Natural killer cell (primary cell): ENCODE measurements at regions not wholly inside any gene's neighbourhood (a gene's known extent, or its start where the extent isn't known, plus 50 kb on each side); places are given as distances from the start of the nearest gene placed in this dataset.
A peak's percentile ranks its signal among the peaks of the same experiment; 100 is the strongest.
"Not testable (repeated sequence)": the region's sequence is repeated elsewhere in the genome, so short reads cannot be mapped to it uniquely, and the experiment has no call there.

Experiments used
- ATAC-seq, 3 donors: fragments of 150-1000 bp in 2 of 3; fragments of 200-7000 bp in 1 of 3; cut with Tn5 transposase; 1 replicate in 1 of 3; 2 replicates in 2 of 3; pipeline ENCODE4 v1.10.0; 2021; ENCODE audit warnings: mild to moderate bottlenecking in 2 of 3, moderate library complexity in 2 of 3
- DNase-seq, 2 donors: peaks; one replicate each; pipeline versions ENCODE4 v3.0.0 to v3.0.0-alpha.2; 2013 to 2021; ENCODE audit warnings: mixed read lengths in 1 of 2
- H3K27ac ChIP-seq: one replicate; pipeline ENCODE4 v1.5.1; 2013; ENCODE audit warnings: mild to moderate bottlenecking, low read length
- H3K27me3 ChIP-seq: one replicate; pipeline ENCODE4 v1.6.1; 2013; ENCODE audit warnings: low read length; ENCODE audit not compliant: control insufficient read depth, insufficient read depth
- H3K36me3 ChIP-seq: one replicate; pipeline ENCODE4 v1.6.1; 2013; ENCODE audit warnings: low read length; ENCODE audit not compliant: control insufficient read depth, insufficient read depth
- H3K4me1 ChIP-seq: one replicate; pipeline ENCODE4 v1.6.1; 2013; ENCODE audit warnings: low read length; ENCODE audit not compliant: control insufficient read depth, insufficient read depth
- H3K4me3 ChIP-seq: one replicate; pipeline ENCODE4 v1.5.1; 2013; ENCODE audit warnings: low read length
- H3K9me3 ChIP-seq: one replicate; pipeline ENCODE4 v1.6.1; 2013; ENCODE audit warnings: low read length; ENCODE audit not compliant: control insufficient read depth, insufficient read depth
- H3K27ac Mint-ChIP-seq, 2 donors: one replicate each; pipeline ENCODE4 v1.8.0; 2022; ENCODE audit warnings: mild to moderate bottlenecking in 2 of 2, mixed read lengths in 2 of 2, moderate library complexity in 1 of 2
- H3K27me3 Mint-ChIP-seq, 2 donors: one replicate each; pipeline ENCODE4 v1.8.0; 2022; ENCODE audit warnings: low read depth in 2 of 2, mixed read lengths in 2 of 2
- H3K36me3 Mint-ChIP-seq: one replicate; pipeline ENCODE4 v1.8.0; 2022; ENCODE audit warnings: mixed read lengths
- H3K4me1 Mint-ChIP-seq, 2 donors: one replicate each; pipeline ENCODE4 v1.8.0; 2022; ENCODE audit warnings: mixed read lengths in 2 of 2
- H3K4me3 Mint-ChIP-seq: one replicate; pipeline ENCODE4 v1.8.0; 2022; ENCODE audit warnings: mild to moderate bottlenecking, moderate library complexity, mixed read lengths
- H3K9me3 Mint-ChIP-seq, 2 donors: one replicate each; pipeline ENCODE4 v1.8.0; 2022; ENCODE audit warnings: mixed read lengths in 2 of 2
- WGBS: methylation state at CpG from one replicate; pipeline ENCODE4 v1.1.7; 2013; ENCODE audit warnings: missing lambda C conversion rate; ENCODE audit not compliant: insufficient coverage; 5-methylcytosine and 5-hydroxymethylcytosine counted together
- intact Hi-C: fragments of 100-400 bp; cut with micrococcal nuclease; formaldehyde crosslinking; loops from one replicate; pipeline ENCODE4 v1.14.2; 2022
- TF ChIP-seq, protein P1 (sequence below): fragments of 200-600 bp; IDR thresholded peaks from one replicate; pipeline ENCODE4 v1.8.0; 2022; ENCODE audit warnings: antibody characterized with exemption

DNA sequence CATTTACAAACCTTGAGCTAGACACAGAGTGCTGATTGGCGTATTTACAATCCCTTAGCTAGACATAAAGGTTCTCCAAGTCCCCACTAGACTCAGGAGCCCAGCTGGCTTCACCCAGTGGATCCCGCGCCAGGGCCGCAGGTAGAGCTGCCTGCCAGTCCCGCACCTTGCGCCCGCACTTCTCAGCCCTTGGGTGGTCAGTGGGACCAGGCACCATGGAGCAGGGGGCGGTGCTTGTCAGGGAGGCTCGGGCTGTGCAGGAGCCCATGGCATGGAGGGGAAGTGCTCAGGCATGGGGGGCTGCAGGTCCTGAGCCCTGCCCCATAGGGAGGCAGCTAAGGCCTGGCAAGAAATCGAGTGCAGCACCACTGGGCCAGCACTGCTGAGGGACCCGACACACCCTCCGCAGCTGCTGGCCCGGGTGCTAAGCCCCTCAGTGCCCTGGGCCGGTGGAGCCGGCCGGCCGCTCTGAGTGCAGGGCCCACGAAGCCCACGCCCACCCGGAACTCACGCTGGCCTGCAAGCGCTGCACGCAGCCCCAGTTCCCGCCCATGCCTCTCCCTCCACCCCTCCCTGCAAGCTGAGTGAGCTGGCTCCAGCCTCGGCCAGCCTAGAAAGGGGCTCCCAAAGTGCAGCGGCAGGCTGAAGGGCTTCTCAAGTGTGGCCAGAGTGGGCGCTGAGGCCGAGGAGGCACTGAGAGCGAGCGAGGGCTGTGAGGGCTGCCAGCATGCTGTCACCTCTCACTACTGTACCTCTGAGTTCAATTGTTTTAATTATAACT is 1213.9 kb downstream of the OTOL1 start:
- Histone ChIP-seq H3K4me3 (no peak overlapping the region), H3K36me3 (no peaks in the 10 kb centered on the region), H3K27ac (no peak overlapping the region), H3K27me3 (no peaks in the 10 kb centered on the region), H3K4me1 (no peaks in the 10 kb centered on the region), H3K9me3 (peaks cover 4% of the 10 kb centered on the region)
- TF ChIP-seq, protein P1, sequence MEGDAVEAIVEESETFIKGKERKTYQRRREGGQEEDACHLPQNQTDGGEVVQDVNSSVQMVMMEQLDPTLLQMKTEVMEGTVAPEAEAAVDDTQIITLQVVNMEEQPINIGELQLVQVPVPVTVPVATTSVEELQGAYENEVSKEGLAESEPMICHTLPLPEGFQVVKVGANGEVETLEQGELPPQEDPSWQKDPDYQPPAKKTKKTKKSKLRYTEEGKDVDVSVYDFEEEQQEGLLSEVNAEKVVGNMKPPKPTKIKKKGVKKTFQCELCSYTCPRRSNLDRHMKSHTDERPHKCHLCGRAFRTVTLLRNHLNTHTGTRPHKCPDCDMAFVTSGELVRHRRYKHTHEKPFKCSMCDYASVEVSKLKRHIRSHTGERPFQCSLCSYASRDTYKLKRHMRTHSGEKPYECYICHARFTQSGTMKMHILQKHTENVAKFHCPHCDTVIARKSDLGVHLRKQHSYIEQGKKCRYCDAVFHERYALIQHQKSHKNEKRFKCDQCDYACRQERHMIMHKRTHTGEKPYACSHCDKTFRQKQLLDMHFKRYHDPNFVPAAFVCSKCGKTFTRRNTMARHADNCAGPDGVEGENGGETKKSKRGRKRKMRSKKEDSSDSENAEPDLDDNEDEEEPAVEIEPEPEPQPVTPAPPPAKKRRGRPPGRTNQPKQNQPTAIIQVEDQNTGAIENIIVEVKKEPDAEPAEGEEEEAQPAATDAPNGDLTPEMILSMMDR = no peak
- intact Hi-C loops = no loop called here
- Mint-ChIP-seq H3K27me3 (no peaks in the 10 kb centered on the region), H3K4me3 (no peak overlapping the region), H3K9me3 (peaks cover 9 to 11% of the 10 kb centered on the region in 2 donors), H3K27ac (no peak overlapping the region), H3K36me3 (no peaks in the 10 kb centered on the region), H3K4me1 (no peaks in the 10 kb centered on the region)
- WGBS = 92% methylated on average over 29 of the region's 30 CpGs
- ATAC-seq (peak in 1 of 3 donors; percentile 27), DNase-seq (no peak)

DNA sequence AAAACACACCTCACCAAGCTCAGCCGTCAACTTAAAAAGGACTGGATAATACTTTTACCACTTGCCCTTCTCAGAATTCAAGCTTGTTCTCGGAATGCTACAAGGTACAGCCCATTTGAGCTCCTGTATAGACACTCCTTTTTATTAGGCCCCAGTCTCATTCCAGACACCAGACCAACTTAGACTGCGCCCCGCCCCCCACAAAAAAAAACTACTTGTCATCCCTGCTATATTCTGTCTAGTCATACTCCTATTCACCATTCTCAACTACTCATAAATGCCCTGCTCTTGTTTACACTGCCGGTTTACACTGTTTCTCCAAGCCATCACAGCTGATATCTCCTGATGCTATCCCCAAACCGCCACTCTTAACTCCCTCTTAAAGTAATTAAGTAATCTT is 1220.5 kb downstream of the OTOL1 start:
- H3K27me3 Mint-ChIP-seq, H3K27ac Mint-ChIP-seq, H3K27ac ChIP-seq, ATAC-seq, H3K4me1 ChIP-seq, DNase-seq, intact Hi-C loops, H3K36me3 Mint-ChIP-seq, H3K27me3 ChIP-seq, H3K9me3 ChIP-seq, H3K4me1 Mint-ChIP-seq, H3K4me3 ChIP-seq, H3K4me3 Mint-ChIP-seq, H3K36me3 ChIP-seq: not testable (repeated sequence)
- peaks cover 7 to 12% of the 10 kb centered on the region in 2 donors for H3K9me3 Mint-ChIP-seq
- 68% methylated on average over 5 of the region's 6 CpGs for WGBS

DNA sequence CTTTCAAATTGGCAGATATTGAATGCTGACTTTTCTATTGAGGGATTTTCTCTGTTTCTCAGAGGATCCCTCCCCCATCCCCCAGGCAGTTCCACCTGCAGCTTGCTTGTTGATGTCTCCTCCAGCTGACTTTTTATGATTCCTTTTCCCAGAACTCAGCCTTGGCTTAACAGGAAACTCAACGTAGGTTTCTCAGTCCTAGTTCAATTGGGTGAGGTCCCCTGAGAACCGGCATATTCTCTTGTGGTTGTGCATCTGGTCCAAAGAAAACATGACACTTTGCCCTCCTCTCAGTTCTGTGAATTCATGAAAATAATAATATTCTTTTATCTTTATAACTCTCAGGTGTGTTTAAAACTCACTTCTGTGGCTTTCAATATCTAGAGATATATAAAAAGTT is 1222.1 kb downstream of the OTOL1 start:
- Mint-ChIP-seq H3K27ac (no peak overlapping the region), H3K36me3 (no peaks in the 10 kb centered on the region), H3K27me3 (no peaks in the 10 kb centered on the region), H3K9me3 (peaks cover 0 to 3% of the 10 kb centered on the region in 2 donors), H3K4me3 (no peak overlapping the region), H3K4me1 (no peaks in the 10 kb centered on the region)
- TF ChIP-seq, protein P1 = no peak
- no peak for ATAC-seq
- DNase-seq = no peak
- 59% methylated on average over 2 of the region's 2 CpGs for WGBS
- Histone ChIP-seq H3K4me3 (no peak overlapping the region), H3K27me3 (no peaks in the 10 kb centered on the region), H3K4me1 (no peaks in the 10 kb centered on the region), H3K36me3 (no peaks in the 10 kb centered on the region), H3K27ac (no peak overlapping the region), H3K9me3 (peaks cover 3% of the 10 kb centered on the region)
- intact Hi-C loops = no loop called here

DNA sequence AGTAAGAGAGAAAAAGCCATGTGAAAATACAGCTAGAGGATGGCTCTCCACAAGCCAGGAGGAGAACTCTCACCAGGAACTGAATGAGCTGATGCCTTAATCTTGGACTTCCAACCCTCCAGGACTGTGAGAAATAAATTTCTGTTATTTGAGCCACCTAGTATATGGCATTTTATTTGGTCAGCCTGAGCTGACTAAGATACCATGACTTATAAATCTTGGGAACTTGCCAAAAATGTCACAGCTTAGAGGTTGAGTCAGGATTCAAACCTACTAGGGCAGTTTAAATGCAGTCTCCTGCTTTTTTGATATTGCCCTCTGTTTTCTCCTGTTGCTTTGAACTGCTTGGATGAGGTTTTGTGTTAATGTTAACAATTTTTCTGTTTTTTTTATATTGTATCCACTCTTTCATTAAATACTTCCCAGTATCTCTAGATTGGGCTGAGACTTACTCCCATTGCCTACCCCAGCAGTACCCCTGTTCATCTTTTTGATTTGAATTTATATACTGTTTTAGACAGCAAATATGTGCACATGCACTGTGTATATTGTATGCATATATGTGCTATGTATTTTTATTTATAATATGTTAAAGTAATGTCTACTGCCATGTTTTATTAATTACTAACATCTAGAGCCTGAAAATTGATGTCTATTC is 1223.2 kb downstream of the OTOL1 start:
- H3K27me3 ChIP-seq = no peaks in the 10 kb centered on the region
- Mint-ChIP-seq H3K4me3 (no peak overlapping the region), H3K4me1 (no peaks in the 10 kb centered on the region), H3K27me3 (no peaks in the 10 kb centered on the region), H3K27ac (no peak overlapping the region), H3K9me3 (peaks cover 0 to 3% of the 10 kb centered on the region in 2 donors), H3K36me3 (no peaks in the 10 kb centered on the region)
- DNase-seq (no peak), ATAC-seq (no peak)
- peaks cover 3% of the 10 kb centered on the region for H3K9me3 ChIP-seq
- no peaks in the 10 kb centered on the region for H3K36me3 ChIP-seq
- H3K4me1 ChIP-seq = no peaks in the 10 kb centered on the region
- H3K4me3 ChIP-seq = no peak overlapping the region
- no peak overlapping the region for H3K27ac ChIP-seq
- intact Hi-C loops = no loop called here
- TF ChIP-seq, protein P1 = no peak
